OCI-LY1 (cell line): ENCODE measurements at regions not wholly inside any gene's neighbourhood (a gene's known extent, or its start where the extent isn't known, plus 50 kb on each side); places are given as distances from the start of the nearest gene placed in this dataset.

ENCODE experiments used
- H2AFZ ChIP-seq: fragments of 200-600 bp; sonication (generic), shearing (Covaris generic); 2 replicates; pipeline ENCODE4 v1.6.0; 2014; ENCODE audit warnings: antibody characterized with exemption, mild to moderate bottlenecking, low read length
- H3F3A ChIP-seq: fragments of 200-600 bp; sonication (generic), shearing (Covaris generic); 2 replicates; pipeline ENCODE4 v1.6.0; 2014; ENCODE audit warnings: mild to moderate bottlenecking, antibody characterized with exemption, low read length, moderate library complexity; ENCODE audit not compliant: insufficient read depth
- H3K27ac ChIP-seq: fragments of 200-600 bp; sonication (generic); 2 replicates; pipeline ENCODE4 v1.5.1; 2014; ENCODE audit warnings: low read length, mixed run types, mild to moderate bottlenecking, low read depth; ENCODE audit not compliant: poor library complexity, severe bottlenecking
- H3K27me3 ChIP-seq: fragments of 200-600 bp; sonication (generic); 2 replicates; pipeline ENCODE4 v1.6.0; 2014; ENCODE audit warnings: antibody characterized with exemption, mild to moderate bottlenecking, low read length, moderate library complexity; ENCODE audit not compliant: insufficient read depth
- H3K36me3 ChIP-seq: fragments of 200-600 bp; sonication (generic); 2 replicates; pipeline ENCODE4 v1.6.1; 2014; ENCODE audit warnings: mild to moderate bottlenecking, antibody characterized with exemption, low read length, moderate library complexity, mixed read lengths; ENCODE audit not compliant: insufficient read depth
- H3K4me1 ChIP-seq: fragments of 200-600 bp; sonication (generic); 2 replicates; pipeline ENCODE4 v1.5.1; 2014; ENCODE audit warnings: mild to moderate bottlenecking, low read length, moderate library complexity; ENCODE audit not compliant: insufficient read depth, severe bottlenecking
- H3K4me2 ChIP-seq: fragments of 200-600 bp; sonication (generic), shearing (Covaris generic); 2 replicates; pipeline ENCODE4 v1.6.1; 2014; ENCODE audit warnings: low read length
- H3K4me3 ChIP-seq: fragments of 200-600 bp; sonication (generic); 2 replicates; pipeline ENCODE4 v1.5.1; 2014; ENCODE audit warnings: low read length, low read depth, mild to moderate bottlenecking, mixed read lengths; ENCODE audit not compliant: poor library complexity, severe bottlenecking
- H3K79me2 ChIP-seq: fragments of 200-600 bp; shearing (Covaris generic); 2 replicates; pipeline ENCODE4 v1.6.1; 2016; ENCODE audit warnings: mixed run types, low read length, mixed read lengths; ENCODE audit not compliant: insufficient read depth
- H3K9ac ChIP-seq: fragments of 200-600 bp; sonication (generic), shearing (Covaris generic); 2 replicates; pipeline ENCODE4 v1.6.1; 2014; ENCODE audit warnings: mild to moderate bottlenecking, low read length, mixed read lengths
- H3K9me2 ChIP-seq: fragments of 200-600 bp; sonication (generic), shearing (Covaris generic); 2 replicates; pipeline ENCODE4 v1.6.1; 2014; ENCODE audit warnings: low read depth, mild to moderate bottlenecking, low read length, mixed read lengths
- H3K9me3 ChIP-seq: fragments of 200-600 bp; shearing (Covaris generic); 2 replicates; pipeline ENCODE4 v1.6.1; 2014; ENCODE audit warnings: low read length, mixed read lengths
- H4K20me1 ChIP-seq: fragments of 200-600 bp; sonication (generic), shearing (Covaris generic); 2 replicates; pipeline ENCODE4 v1.6.0; 2016; ENCODE audit warnings: mild to moderate bottlenecking, low read length; ENCODE audit not compliant: insufficient read depth
- EZH2 ChIP-seq: fragments of 200-600 bp; sonication (generic), shearing (Covaris generic); IDR thresholded peaks from 2 replicates; pipeline ENCODE4 v1.8.0; 2017; ENCODE audit warnings: borderline replicate concordance, mixed run types, mild to moderate bottlenecking, antibody characterized with exemption, low read length, moderate library complexity, mixed read lengths
- TF ChIP-seq, protein P1 (sequence below): fragments of 200-600 bp; sonication (generic), shearing (Covaris generic); IDR thresholded peaks from 2 replicates; pipeline ENCODE4 v1.5.1; 2017; ENCODE audit warnings: mild to moderate bottlenecking, antibody characterized with exemption, low read length, moderate library complexity, mixed read lengths

DNA sequence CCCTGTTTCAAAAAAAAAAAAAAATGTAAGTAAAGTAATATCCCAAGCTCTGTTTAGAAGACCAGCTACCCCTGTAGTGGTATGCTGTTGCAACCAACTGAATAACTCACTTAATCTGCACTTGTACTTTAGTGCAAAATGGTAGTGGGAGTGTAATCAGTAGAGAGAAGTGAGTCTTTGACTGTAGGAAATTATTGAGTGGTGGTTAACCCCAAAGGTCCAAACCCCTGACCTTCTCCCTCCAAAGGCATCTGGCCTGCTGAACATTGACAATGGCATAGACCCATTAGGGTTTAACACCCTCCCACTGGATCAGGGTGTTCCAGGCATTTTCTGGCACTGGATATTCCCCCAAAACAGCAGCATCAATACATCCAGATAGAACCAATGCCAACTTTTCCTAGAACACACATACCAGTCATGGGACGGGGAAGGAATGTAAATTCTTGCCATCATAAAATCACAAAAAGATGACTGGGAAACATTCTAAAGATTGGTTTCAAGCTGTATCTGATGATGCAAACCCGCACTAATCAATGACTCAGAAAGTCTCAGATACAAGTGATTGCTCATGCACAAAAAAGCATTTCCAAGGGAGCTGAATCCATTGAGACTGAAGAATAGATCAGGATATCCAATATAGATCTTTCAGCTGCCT lies 110.3 kb downstream of the MRPL39 start:
- H3K79me2 ChIP-seq = no peaks in the 10 kb centered on the region
- H3K4me2 ChIP-seq = no peak overlapping the region
- H3K4me3 ChIP-seq = no peak overlapping the region
- no peak overlapping the region for H3K27ac ChIP-seq
- TF ChIP-seq, protein P1, sequence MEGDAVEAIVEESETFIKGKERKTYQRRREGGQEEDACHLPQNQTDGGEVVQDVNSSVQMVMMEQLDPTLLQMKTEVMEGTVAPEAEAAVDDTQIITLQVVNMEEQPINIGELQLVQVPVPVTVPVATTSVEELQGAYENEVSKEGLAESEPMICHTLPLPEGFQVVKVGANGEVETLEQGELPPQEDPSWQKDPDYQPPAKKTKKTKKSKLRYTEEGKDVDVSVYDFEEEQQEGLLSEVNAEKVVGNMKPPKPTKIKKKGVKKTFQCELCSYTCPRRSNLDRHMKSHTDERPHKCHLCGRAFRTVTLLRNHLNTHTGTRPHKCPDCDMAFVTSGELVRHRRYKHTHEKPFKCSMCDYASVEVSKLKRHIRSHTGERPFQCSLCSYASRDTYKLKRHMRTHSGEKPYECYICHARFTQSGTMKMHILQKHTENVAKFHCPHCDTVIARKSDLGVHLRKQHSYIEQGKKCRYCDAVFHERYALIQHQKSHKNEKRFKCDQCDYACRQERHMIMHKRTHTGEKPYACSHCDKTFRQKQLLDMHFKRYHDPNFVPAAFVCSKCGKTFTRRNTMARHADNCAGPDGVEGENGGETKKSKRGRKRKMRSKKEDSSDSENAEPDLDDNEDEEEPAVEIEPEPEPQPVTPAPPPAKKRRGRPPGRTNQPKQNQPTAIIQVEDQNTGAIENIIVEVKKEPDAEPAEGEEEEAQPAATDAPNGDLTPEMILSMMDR = no peak
- no peak for TF ChIP-seq EZH2
- H3K27me3 ChIP-seq = no peaks in the 10 kb centered on the region
- H3K9ac ChIP-seq = no peak overlapping the region
- no peaks in the 10 kb centered on the region for H3K9me3 ChIP-seq
- H3K36me3 ChIP-seq = no peaks in the 10 kb centered on the region
- H3K4me1 ChIP-seq = no peaks in the 10 kb centered on the region
- no peaks in the 10 kb centered on the region for H4K20me1 ChIP-seq
- H3F3A ChIP-seq = no peaks in the 10 kb centered on the region
- no peaks in the 10 kb centered on the region for H3K9me2 ChIP-seq
- no peak overlapping the region for H2AFZ ChIP-seq

DNA sequence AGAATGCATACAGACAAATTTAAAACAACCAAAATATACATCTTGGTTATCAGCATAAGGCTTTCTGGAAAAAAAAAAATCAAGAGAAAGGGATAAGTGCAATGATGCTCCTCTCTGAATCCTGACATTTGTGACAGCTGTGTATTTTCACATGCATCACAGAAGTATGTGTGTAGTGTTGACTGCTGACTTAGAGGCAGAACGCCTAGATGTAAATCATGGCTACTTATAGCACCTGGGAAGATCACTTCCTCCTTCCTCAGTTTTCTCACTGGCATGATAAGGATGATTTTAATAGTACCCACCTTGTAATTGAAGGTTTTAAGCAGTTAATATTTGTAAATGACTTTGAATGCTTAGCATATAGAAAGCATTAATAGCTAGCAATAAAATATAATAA lies 112.5 kb downstream of the MRPL39 start:
- H3K36me3 ChIP-seq = no peaks in the 10 kb centered on the region
- H3K79me2 ChIP-seq = no peaks in the 10 kb centered on the region
- no peaks in the 10 kb centered on the region for H3F3A ChIP-seq
- no peak overlapping the region for H3K4me2 ChIP-seq
- H2AFZ ChIP-seq = no peak overlapping the region
- H3K9me3 ChIP-seq = no peaks in the 10 kb centered on the region
- no peaks in the 10 kb centered on the region for H3K9me2 ChIP-seq
- no peaks in the 10 kb centered on the region for H3K4me1 ChIP-seq
- H3K27ac ChIP-seq = no peak overlapping the region
- no peak overlapping the region for H3K9ac ChIP-seq
- no peaks in the 10 kb centered on the region for H3K27me3 ChIP-seq
- TF ChIP-seq, protein P1 = no peak
- no peak overlapping the region for H3K4me3 ChIP-seq
- H4K20me1 ChIP-seq = no peaks in the 10 kb centered on the region

DNA sequence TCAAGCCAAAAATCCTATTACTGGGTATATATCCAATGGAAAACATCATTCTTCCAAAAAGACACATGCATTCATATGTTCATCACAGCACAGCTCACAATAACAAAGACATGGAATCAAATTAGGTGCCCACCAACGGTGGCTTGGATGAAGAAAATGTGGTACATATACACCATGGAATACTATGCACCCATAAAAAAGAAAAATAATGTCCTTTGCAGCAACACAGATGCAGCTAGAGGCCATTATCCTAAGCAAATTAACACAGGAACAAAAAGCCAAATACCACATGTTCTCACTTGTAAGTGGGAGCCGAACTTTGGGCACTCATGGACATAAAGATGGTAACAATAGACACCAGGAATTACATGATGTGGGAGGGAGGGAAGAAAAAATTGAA lies 113.6 kb downstream of the MRPL39 start:
- no peaks in the 10 kb centered on the region for H3K4me1 ChIP-seq

More for the DNA sequence above, 113.6 kb downstream of the MRPL39 start:
- Histone ChIP-seq H3K9me2 (no peaks in the 10 kb centered on the region), H3K27ac (no peak overlapping the region), H3F3A (no peaks in the 10 kb centered on the region), H4K20me1 (no peaks in the 10 kb centered on the region), H3K9ac (no peak overlapping the region), H3K4me2 (no peak overlapping the region), H2AFZ (no peak overlapping the region), H3K36me3 (no peaks in the 10 kb centered on the region), H3K79me2 (no peaks in the 10 kb centered on the region), H3K4me3 (no peak overlapping the region), H3K27me3 (no peaks in the 10 kb centered on the region), H3K9me3 (no peaks in the 10 kb centered on the region)
- TF ChIP-seq EZH2 = no peak
- TF ChIP-seq, protein P1 = no peak
